IMR-90 (cell line): ENCODE measurements at regions not wholly inside any gene's neighbourhood (a gene's known extent, or its start where the extent isn't known, plus 50 kb on each side); places are given as distances from the start of the nearest gene placed in this dataset.

Experiments
- BHLHE40 ChIP-seq: fragments of 150-350 bp; IDR thresholded peaks from 2 replicates; pipeline ENCODE4 v1.6.1; 2016; ENCODE audit warnings: mild to moderate bottlenecking, low read depth, low read length
- CEBPB ChIP-seq: IDR thresholded peaks from 2 replicates; pipeline ENCODE4 v1.6.1; 2012; ENCODE audit warnings: low read depth, low read length, improper control_type of control experiment
- CHD1 ChIP-seq: IDR thresholded peaks from 2 replicates; pipeline ENCODE4 v1.6.1; 2012; ENCODE audit warnings: low read depth, low read length, improper control_type of control experiment
- CTCF ChIP-seq: conservative IDR thresholded peaks from 2 replicates; pipeline ENCODE4 v1.5.1; 2012; ENCODE audit warnings: mild to moderate bottlenecking, low read depth, low read length, improper control_type of control experiment
- FOS ChIP-seq: fragments of 150-350 bp; IDR thresholded peaks from 2 replicates; pipeline ENCODE4 v1.6.1; 2016; ENCODE audit warnings: low read depth, low read length
- MAFK ChIP-seq: IDR thresholded peaks from 2 replicates; pipeline ENCODE4 v1.6.1; 2012; ENCODE audit warnings: low read depth, low read length, improper control_type of control experiment
- MXI1 ChIP-seq: IDR thresholded peaks from 2 replicates; pipeline ENCODE4 v1.6.1; 2012; ENCODE audit warnings: low read depth, mild to moderate bottlenecking, low read length, moderate library complexity, borderline replicate concordance
- POLR2A ChIP-seq: IDR thresholded peaks from 2 replicates; pipeline ENCODE4 v1.6.1; 2012; ENCODE audit warnings: mild to moderate bottlenecking, low read depth, low read length
- RAD21 ChIP-seq: IDR thresholded peaks from 2 replicates; pipeline ENCODE4 v1.6.1; 2012; ENCODE audit warnings: low read length, improper control_type of control experiment
- RCOR1 ChIP-seq: IDR thresholded peaks from 2 replicates; pipeline ENCODE4 v1.6.1; 2012; ENCODE audit warnings: mild to moderate bottlenecking, low read length, improper control_type of control experiment; ENCODE audit not compliant: insufficient replicate concordance
- RFX5 ChIP-seq: IDR thresholded peaks from 2 replicates; pipeline ENCODE4 v1.8.0; 2012; ENCODE audit warnings: low read depth, mild to moderate bottlenecking, low read length, moderate library complexity
- USF2 ChIP-seq: fragments of 150-350 bp; IDR thresholded peaks from 2 replicates; pipeline ENCODE4 v1.6.1; 2017; ENCODE audit warnings: mild to moderate bottlenecking, antibody characterized with exemption, low read length, low read depth

GRCh38 chr1:238981317-238981933 lies 404.9 kb upstream of the CHRM3 start:
- TF ChIP-seq CTCF = no peak
- no peak for TF ChIP-seq RAD21
- TF ChIP-seq POLR2A = no peak
- no peak for TF ChIP-seq CEBPB
- no peak for TF ChIP-seq MXI1
- TF ChIP-seq MAFK = no peak
- no peak for TF ChIP-seq RFX5
- no peak for TF ChIP-seq USF2
- TF ChIP-seq RCOR1 = no peak
- TF ChIP-seq BHLHE40 = no peak
- no peak for TF ChIP-seq CHD1
- no peak for TF ChIP-seq FOS
